Heart left ventricle (tissue), 16 donors: ENCODE measurements at regions not wholly inside any gene's neighbourhood (a gene's known extent, or its start where the extent isn't known, plus 50 kb on each side); places are given as distances from the start of the nearest gene placed in this dataset.

Experiments
- ATAC-seq, 4 donors: fragments of 200-7000 bp; cut with Tn5 transposase; one replicate each; pipeline ENCODE4 v1.9.1; 2020 to 2022; ENCODE audit warnings: moderate library complexity in 4 of 4, mild to moderate bottlenecking in 3 of 4, moderate number of reproducible peaks in 1 of 4
- DNase-seq, 5 donors: peaks; one replicate each; pipeline ENCODE4 v3.0.0-alpha.2; 2020
- H3K27ac ChIP-seq, 12 donors: fragments of 200-600 bp; sonication (generic) in 4 of 12; one replicate each; pipeline versions ENCODE4 v1.5.0 to v1.8.0; 2016 to 2022; ENCODE audit warnings: mild to moderate bottlenecking in 2 of 12
- H3K27me3 ChIP-seq, 9 donors: fragments of 200-600 bp; sonication (generic) in 2 of 9; one replicate each; pipeline versions ENCODE4 v1.5.1 to v1.8.0; 2016 to 2022; ENCODE audit warnings: mild to moderate bottlenecking in 3 of 9
- H3K36me3 ChIP-seq, 9 donors: fragments of 200-600 bp; sonication (generic) in 2 of 9; one replicate each; pipeline versions ENCODE4 v1.5.0 to v1.8.0; 2018 to 2022; ENCODE audit warnings: mild to moderate bottlenecking in 2 of 9
- H3K4me1 ChIP-seq, 12 donors: fragments of 200-600 bp; sonication (generic) in 4 of 12; one replicate each; pipeline versions ENCODE4 v1.5.0 to v1.8.0; 2016 to 2022; ENCODE audit warnings: mild to moderate bottlenecking in 3 of 12
- H3K4me3 ChIP-seq, 12 donors: fragments of 200-600 bp; sonication (generic) in 4 of 12; one replicate each; pipeline versions ENCODE4 v1.5.0 to v1.8.0; 2017 to 2022; ENCODE audit warnings: mild to moderate bottlenecking in 9 of 12, moderate library complexity in 4 of 12
- H3K9me3 ChIP-seq, 12 donors: fragments of 200-600 bp; sonication (generic) in 4 of 12; one replicate each; pipeline versions ENCODE4 v1.5.0 to v1.8.0; 2016 to 2022; ENCODE audit warnings: mild to moderate bottlenecking in 1 of 12
- POLR2A ChIP-seq, 2 donors: fragments of 450-650 bp; IDR thresholded peaks; one replicate each; pipeline ENCODE4 v1.6.1; 2017; ENCODE audit warnings: antibody characterized with exemption in 2 of 2, mild to moderate bottlenecking in 2 of 2, moderate library complexity in 2 of 2
- WGBS, 4 donors: extraction: QIAGEN DNeasy Blood & Tissue Kit in 2 of 4; methylation state at CpG; one replicate each; pipeline versions ENCODE4 v1.1.5 to v1.1.7; 2013 to 2018; 5-methylcytosine and 5-hydroxymethylcytosine counted together
- intact Hi-C, 10 donors: fragments of 100-400 bp; cut with DNase I; formaldehyde crosslinking; loops; one replicate each; pipeline versions ENCODE4 v1.11.1 to v1.14.2; 2022
- TF ChIP-seq, protein P1 (sequence below), 12 donors: fragments of 200-600 bp; sonication (generic) in 4 of 12; IDR thresholded peaks; one replicate each; pipeline versions ENCODE4 v1.5.0 to v1.8.0; 2018 to 2022; ENCODE audit warnings: antibody characterized with exemption in 12 of 12, mild to moderate bottlenecking in 5 of 12
- donor health status: ischemic (EF 13 %, LVEDD 7.1; RV severe dilation, severe dysfunction).
- donor health status: healthy with polysubstance abuse.
- donor health status: DM: no; HTN: yes; CAD: no.
- donor health status: DM: no; HTN: no; CAD: no.
- donor health status: ischemic (EF 25% LVEDD 6.9; RV normal size, moderate dysfunction).
- donor health status: ischemic (EF 25% LVEDD 5.7; RV mildly dilated, moderate dysfunction).
- donor health status: healthy.
- donor health status: DM: yes; HTN: yes; CAD: no.
- donor health status: ischemic (EF 35%, LVEDD 5.7; RV mildly dilated, moderate dysfunction).
- donor health status: nonischemic (EF 11% LVEDD 7.7; RV severe dilation, severe dysfunction).
- donor health status: DM: yes; HTN: yes; CAD: no.
- donor health status: PGD.
- donor health status: ischemic (EF 29% LVEDD 5.4; RV normal size, mild dysfunction).
- donor health status: nonischemic (EF 23%, LVEDD 6.1; RV moderate dilation, normal function).

DNA sequence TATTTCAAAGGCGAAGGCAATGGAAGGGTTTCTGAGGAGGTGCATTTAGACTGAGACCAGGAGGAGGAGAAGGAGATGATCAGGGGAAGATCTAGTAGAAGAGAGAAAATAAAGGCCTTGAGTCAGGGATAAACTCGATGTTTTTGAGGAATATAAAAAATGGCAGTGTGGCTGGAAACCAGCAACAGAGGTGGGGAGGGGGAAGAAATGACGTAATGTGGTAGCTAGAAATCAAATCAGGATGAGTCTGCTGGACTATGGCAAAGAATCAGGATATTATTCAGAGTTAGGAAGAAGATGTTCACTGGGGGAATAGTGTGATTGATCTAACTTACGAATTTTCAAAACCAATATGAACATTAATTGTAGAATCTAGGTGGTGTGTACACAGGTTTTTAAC is 1673.9 kb upstream of the WWC1 start:
- no peak for ATAC-seq
- TF ChIP-seq POLR2A (IDR thresholded peaks at IDR 0.05) = no peak
- TF ChIP-seq, protein P1, sequence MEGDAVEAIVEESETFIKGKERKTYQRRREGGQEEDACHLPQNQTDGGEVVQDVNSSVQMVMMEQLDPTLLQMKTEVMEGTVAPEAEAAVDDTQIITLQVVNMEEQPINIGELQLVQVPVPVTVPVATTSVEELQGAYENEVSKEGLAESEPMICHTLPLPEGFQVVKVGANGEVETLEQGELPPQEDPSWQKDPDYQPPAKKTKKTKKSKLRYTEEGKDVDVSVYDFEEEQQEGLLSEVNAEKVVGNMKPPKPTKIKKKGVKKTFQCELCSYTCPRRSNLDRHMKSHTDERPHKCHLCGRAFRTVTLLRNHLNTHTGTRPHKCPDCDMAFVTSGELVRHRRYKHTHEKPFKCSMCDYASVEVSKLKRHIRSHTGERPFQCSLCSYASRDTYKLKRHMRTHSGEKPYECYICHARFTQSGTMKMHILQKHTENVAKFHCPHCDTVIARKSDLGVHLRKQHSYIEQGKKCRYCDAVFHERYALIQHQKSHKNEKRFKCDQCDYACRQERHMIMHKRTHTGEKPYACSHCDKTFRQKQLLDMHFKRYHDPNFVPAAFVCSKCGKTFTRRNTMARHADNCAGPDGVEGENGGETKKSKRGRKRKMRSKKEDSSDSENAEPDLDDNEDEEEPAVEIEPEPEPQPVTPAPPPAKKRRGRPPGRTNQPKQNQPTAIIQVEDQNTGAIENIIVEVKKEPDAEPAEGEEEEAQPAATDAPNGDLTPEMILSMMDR (IDR thresholded peaks at IDR 0.05) = no peak

DNA sequence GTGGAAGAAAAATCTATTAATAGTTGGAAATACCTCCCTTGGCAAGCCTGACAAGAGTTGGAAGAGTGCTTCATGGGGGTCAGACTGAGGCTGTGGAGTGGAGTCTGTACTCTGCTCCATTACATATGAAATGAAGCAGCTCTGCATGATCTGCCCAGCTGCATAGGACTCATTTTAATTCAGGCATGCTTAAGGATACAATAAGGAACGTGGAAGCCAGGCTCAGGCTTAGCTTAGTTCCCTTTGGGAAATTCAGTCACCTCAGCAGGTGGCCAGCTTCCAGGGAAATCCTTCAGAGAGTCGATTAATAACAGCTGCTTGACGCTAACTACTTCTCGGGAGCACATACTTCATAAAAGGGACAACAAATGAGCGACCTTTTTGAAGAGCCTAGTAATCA is 1672.9 kb upstream of the WWC1 start:
- 51 to 61% (median 52%) methylated on average over 5 of the region's 5 CpGs for WGBS, 4 donors
- no peak for ATAC-seq
- no peak for TF ChIP-seq POLR2A (IDR thresholded peaks at IDR 0.05)
- TF ChIP-seq, protein P1 (IDR thresholded peaks at IDR 0.05) = no peak
- no peaks in the 10 kb centered on the region for H3K36me3 ChIP-seq
- DNase-seq = no peak
- peaks cover 0 to 5% (median 0%) of the 10 kb centered on the region in 12 donors for H3K9me3 ChIP-seq
- no peaks in the 10 kb centered on the region for H3K27me3 ChIP-seq
- no peak overlapping the region for H3K4me3 ChIP-seq
- no peaks in the 10 kb centered on the region for H3K4me1 ChIP-seq
- intact Hi-C loops = no loop called here
- no peak overlapping the region for H3K27ac ChIP-seq

More for the DNA sequence above, 1673.9 kb upstream of the WWC1 start:
- intact Hi-C loops = no loop called here
- H3K9me3 ChIP-seq = peaks cover 0 to 5% (median 0%) of the 10 kb centered on the region in 12 donors
- H3K4me1 ChIP-seq = no peaks in the 10 kb centered on the region
- no peaks in the 10 kb centered on the region for H3K36me3 ChIP-seq
- 75 to 80% (median 77%) methylated on average over 4 of the region's 4 CpGs for WGBS, 4 donors
- no peak for DNase-seq
- H3K4me3 ChIP-seq = no peak overlapping the region
- no peaks in the 10 kb centered on the region for H3K27me3 ChIP-seq
- H3K27ac ChIP-seq = no peak overlapping the region

DNA sequence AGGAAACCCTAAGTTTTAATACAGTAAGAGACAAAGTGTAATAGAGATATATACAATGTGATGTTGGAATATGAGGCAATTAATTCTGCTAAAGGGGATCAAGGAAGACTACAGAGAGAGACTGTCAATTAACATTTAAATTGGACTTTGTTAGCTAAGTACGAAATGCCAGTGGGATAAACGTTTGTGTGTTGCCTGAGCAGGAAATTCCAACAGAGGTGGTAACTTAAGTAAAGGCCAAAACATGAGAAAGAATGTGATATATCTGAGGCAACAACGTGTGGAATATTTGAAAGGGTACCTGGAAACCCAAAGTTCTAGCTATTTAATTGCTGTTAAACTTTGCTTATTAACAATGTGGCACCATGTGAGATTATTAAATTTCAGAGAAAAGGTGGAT is 1666.9 kb upstream of the WWC1 start:
- no peak for ATAC-seq
- DNase-seq = no peak
- no peak overlapping the region for H3K4me3 ChIP-seq
- no peaks in the 10 kb centered on the region for H3K36me3 ChIP-seq
- TF ChIP-seq, protein P1 (IDR thresholded peaks at IDR 0.05) = no peak
- TF ChIP-seq POLR2A (IDR thresholded peaks at IDR 0.05) = no peak
- no peak overlapping the region for H3K27ac ChIP-seq
- peaks cover 0 to 5% (median 0%) of the 10 kb centered on the region in 12 donors for H3K9me3 ChIP-seq
- WGBS, 4 donors = 17 to 18% (median 18%) methylated on average over 3 of the region's 3 CpGs
- H3K27me3 ChIP-seq = no peaks in the 10 kb centered on the region
- intact Hi-C loops = no loop called here
- H3K4me1 ChIP-seq = no peaks in the 10 kb centered on the region

- DNase-seq (no peak), ATAC-seq (no peak)
- Histone ChIP-seq H3K9me3 (peaks cover 0 to 5% (median 0%) of the 10 kb centered on the region in 12 donors), H3K4me3 (no peak overlapping the region), H3K4me1 (no peaks in the 10 kb centered on the region), H3K27me3 (no peaks in the 10 kb centered on the region), H3K27ac (no peak overlapping the region), H3K36me3 (no peaks in the 10 kb centered on the region)
- intact Hi-C loops = no loop called here
- 49 to 57% (median 53%) methylated on average over 6 of the region's 6 CpGs for WGBS, 4 donors
- TF ChIP-seq, protein P1 (IDR thresholded peaks at IDR 0.05) = no peak
- TF ChIP-seq POLR2A (IDR thresholded peaks at IDR 0.05) = no peak
Observed at GRCh38 chr5:166625210-166625865, 1666.1 kb upstream of the WWC1 start.
